MCF 10A (cell line): ENCODE measurements at regions not wholly inside any gene's neighbourhood (a gene's known extent, or its start where the extent isn't known, plus 50 kb on each side); places are given as distances from the start of the nearest gene placed in this dataset.

ENCODE experiments used
- BruUV-seq: library from RNA; stranded (reverse); fragments of 400-500 nt; replicated peaks from 2 replicates; lab custom pipeline; 2021; lab: Mats Ljungman, UMichigan
- CTCF ChIA-PET: fragments of 300-600 bp; sonication (Branson Sonifier 250); formaldehyde crosslinking; extraction: SDS; loops from one replicate; lab custom pipeline; 2021; ENCODE audit warnings: antibody characterized with exemption, inconsistent platforms; lab: Yijun Ruan, JAX
- POLR2A ChIA-PET: fragments of 300-600, 350-650 bp; sonication (Branson Sonifier 250); formaldehyde crosslinking; extraction: SDS; loops from one replicate; lab custom pipeline; 2020; ENCODE audit warnings: antibody characterized with exemption, inconsistent platforms; lab: Yijun Ruan, JAX
- DNase-seq: peaks from one replicate; pipeline ENCODE4 v3.0.0-alpha.2; 2018; ENCODE audit not compliant: unreplicated experiment
- H3K27ac Mint-ChIP-seq: one replicate; pipeline ENCODE4 v1.8.0; 2022; ENCODE audit warnings: mild to moderate bottlenecking, low read depth, mixed read lengths; ENCODE audit not compliant: unreplicated experiment
- H3K27me3 Mint-ChIP-seq: one replicate; pipeline ENCODE4 v1.8.0; 2022; ENCODE audit warnings: mixed read lengths; ENCODE audit not compliant: insufficient read depth, unreplicated experiment
- H3K36me3 Mint-ChIP-seq: one replicate; pipeline ENCODE4 v1.8.0; 2022; ENCODE audit warnings: mild to moderate bottlenecking, moderate library complexity, mixed read lengths; ENCODE audit not compliant: insufficient read depth, unreplicated experiment
- H3K4me1 Mint-ChIP-seq: one replicate; pipeline ENCODE4 v1.8.0; 2022; ENCODE audit warnings: mixed read lengths; ENCODE audit not compliant: insufficient read depth, unreplicated experiment
- H3K4me3 Mint-ChIP-seq: one replicate; pipeline ENCODE4 v1.8.0; 2022; ENCODE audit warnings: mild to moderate bottlenecking, moderate library complexity, mixed read lengths; ENCODE audit not compliant: unreplicated experiment
- H3K9me3 Mint-ChIP-seq: one replicate; pipeline ENCODE4 v1.8.0; 2022; ENCODE audit warnings: mixed read lengths; ENCODE audit not compliant: unreplicated experiment
- intact Hi-C: fragments of 100-400 bp; cut with micrococcal nuclease; formaldehyde crosslinking; loops from 2 replicates; pipeline ENCODE4 v1.14.1; 2022
- TF ChIP-seq, protein P1 (sequence below): fragments of 200-600 bp; IDR thresholded peaks from one replicate; pipeline ENCODE4 v1.8.0; 2022; ENCODE audit warnings: antibody characterized with exemption, mild to moderate bottlenecking; ENCODE audit not compliant: unreplicated experiment

DNA sequence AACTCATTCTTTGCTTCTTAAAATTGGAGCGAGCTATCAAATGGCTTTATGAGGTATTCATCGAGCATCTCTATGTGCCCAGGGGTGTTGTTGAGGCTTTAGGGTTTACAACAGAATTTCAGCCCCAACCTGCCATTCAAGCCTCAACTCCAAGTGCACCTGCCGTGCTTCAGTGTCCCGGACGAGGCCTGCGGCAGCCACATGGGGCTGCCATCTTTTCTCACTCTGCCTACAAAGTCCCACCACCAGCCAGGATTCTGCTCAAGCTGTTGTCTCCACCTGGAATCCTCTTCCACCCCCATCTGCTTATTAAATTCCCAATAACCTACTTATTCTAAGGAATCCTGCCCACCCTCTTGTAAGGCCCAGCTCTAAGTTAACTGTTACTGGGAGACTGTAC is 242.4 kb downstream of the OPA1 start:
- Mint-ChIP-seq H3K27ac (peak overlapping the region; percentile 43), H3K27me3 (no peaks in the 10 kb centered on the region), H3K36me3 (peaks cover 32% of the 10 kb centered on the region), H3K4me1 (peaks cover 54% of the 10 kb centered on the region), H3K9me3 (no peaks in the 10 kb centered on the region), H3K4me3 (peak overlapping the region; percentile 54)
- CTCF ChIA-PET: interaction anchor here (0.9 to 1.3 kb wide), 5 partner anchors 9 to 481 kb away, joined by 3 to 7 read pairs (median 5); no protein-coding TSS in a partner anchor
- BruUV-seq: no TSS peak
- no peak for DNase-seq
- POLR2A ChIA-PET: interaction anchor here (0.6 to 12.7 kb wide), 6 partner anchors 36 to 304 kb away, joined by 3 to 162 read pairs (median 6); no protein-coding TSS in a partner anchor
- TF ChIP-seq, protein P1, sequence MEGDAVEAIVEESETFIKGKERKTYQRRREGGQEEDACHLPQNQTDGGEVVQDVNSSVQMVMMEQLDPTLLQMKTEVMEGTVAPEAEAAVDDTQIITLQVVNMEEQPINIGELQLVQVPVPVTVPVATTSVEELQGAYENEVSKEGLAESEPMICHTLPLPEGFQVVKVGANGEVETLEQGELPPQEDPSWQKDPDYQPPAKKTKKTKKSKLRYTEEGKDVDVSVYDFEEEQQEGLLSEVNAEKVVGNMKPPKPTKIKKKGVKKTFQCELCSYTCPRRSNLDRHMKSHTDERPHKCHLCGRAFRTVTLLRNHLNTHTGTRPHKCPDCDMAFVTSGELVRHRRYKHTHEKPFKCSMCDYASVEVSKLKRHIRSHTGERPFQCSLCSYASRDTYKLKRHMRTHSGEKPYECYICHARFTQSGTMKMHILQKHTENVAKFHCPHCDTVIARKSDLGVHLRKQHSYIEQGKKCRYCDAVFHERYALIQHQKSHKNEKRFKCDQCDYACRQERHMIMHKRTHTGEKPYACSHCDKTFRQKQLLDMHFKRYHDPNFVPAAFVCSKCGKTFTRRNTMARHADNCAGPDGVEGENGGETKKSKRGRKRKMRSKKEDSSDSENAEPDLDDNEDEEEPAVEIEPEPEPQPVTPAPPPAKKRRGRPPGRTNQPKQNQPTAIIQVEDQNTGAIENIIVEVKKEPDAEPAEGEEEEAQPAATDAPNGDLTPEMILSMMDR: no peak
- intact Hi-C loops: loop anchor here (5.0 kb wide), 1 partner anchor 147 kb away; no protein-coding TSS in a partner anchor

DNA sequence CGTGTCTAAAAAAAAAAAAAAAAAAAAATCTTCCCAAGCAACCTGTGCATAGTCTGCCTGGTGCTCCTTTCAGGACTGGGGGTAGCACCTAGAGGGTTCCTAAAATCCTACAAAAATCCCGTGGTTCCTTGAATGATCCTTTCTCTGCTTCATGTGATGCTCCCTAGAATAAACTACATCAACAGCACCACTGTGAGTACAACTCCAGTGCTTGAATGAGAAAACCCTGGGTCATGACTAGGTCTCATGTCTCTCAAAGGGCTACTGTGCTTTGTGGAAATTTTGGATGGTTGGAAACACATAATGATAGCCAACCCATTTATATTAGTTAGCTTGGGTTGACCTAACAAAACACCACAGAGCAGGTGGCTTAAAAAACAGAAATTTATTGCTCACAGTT is 243.5 kb downstream of the OPA1 start:
- TF ChIP-seq, protein P1: no peak
- ChIA-PET CTCF (interaction anchor here (0.7 to 2.3 kb wide), 10 partner anchors 32 to 492 kb away, joined by 3 to 8 read pairs (median 3); no protein-coding TSS in a partner anchor), POLR2A (interaction anchor here (0.6 to 12.7 kb wide), 12 partner anchors 9 to 1352 kb away, joined by 3 to 162 read pairs (median 6); partner anchors contain the start of gene HES1)
- no peak for DNase-seq
- no TSS peak for BruUV-seq
- intact Hi-C loops: loop anchor here (2.0 to 5.0 kb wide), 2 partner anchors 146 to 478 kb away; no protein-coding TSS in a partner anchor
- H3K9me3 Mint-ChIP-seq: no peaks in the 10 kb centered on the region
- no peaks in the 10 kb centered on the region for H3K27me3 Mint-ChIP-seq
- H3K27ac Mint-ChIP-seq: no peak overlapping the region
- peaks cover 43% of the 10 kb centered on the region for H3K4me1 Mint-ChIP-seq
- peak overlapping the region; percentile 61 for H3K4me3 Mint-ChIP-seq
- H3K36me3 Mint-ChIP-seq: peaks cover 29% of the 10 kb centered on the region

DNA sequence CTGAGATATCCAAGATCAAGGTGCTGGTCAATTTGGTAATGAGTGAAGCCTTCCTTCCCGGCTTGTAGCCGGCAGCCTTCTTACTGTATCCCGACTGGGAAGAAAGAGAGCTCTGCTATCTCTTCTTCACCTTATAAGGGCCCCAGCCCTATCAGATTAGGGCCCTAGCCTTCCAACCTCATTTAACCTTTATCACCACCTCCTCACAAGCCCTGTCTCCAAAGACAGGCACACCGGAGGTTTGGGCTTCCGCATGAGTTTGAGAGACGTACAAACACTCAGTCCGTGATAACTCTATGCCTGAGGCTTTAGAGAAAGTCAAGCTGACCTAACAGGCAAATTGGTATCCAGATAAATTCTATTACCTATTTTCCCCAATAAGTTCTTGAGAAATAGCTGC is 243.9 kb downstream of the OPA1 start:
- Mint-ChIP-seq H3K4me1 (peaks cover 39% of the 10 kb centered on the region), H3K27me3 (no peaks in the 10 kb centered on the region), H3K4me3 (peak overlapping the region; percentile 61), H3K27ac (no peak overlapping the region), H3K9me3 (no peaks in the 10 kb centered on the region), H3K36me3 (peaks cover 27% of the 10 kb centered on the region)
- TF ChIP-seq, protein P1: no peak
- no peak for DNase-seq
- ChIA-PET CTCF (interaction anchor here (0.7 to 2.3 kb wide), 11 partner anchors 32 to 492 kb away, joined by 3 to 8 read pairs (median 3); no protein-coding TSS in a partner anchor), POLR2A (interaction anchor here (0.6 to 12.7 kb wide), 16 partner anchors 9 to 486 kb away, joined by 3 to 162 read pairs (median 5); partner anchors contain the start of gene HES1)
- TSS peak; percentile 74 for BruUV-seq
- intact Hi-C loops: loop anchor here (2.0 to 5.0 kb wide), 2 partner anchors 145 to 478 kb away; no protein-coding TSS in a partner anchor

DNA sequence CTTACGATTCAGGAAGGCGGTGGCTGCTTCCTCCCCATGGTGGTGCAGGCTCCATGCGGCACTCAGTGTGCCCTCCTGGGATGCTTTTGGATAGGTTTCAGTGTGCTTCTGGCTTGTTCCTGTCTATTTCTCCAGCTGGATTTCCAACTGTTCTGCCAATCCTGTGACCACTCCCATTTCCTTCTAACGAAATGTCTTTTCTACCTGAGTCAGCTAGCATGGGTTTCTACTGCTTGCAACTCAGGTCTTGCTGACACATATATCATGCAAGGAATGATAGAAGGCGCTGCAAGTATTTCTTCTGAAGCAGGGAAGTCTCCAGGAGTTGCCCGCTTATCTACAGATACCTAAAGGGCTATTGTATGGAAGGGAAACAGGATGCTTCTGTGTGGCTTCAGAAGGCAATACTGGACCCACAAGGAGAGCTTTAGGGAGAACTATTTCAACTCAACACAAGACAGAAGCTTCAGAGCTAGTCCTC is 244.4 kb downstream of the OPA1 start:
- Mint-ChIP-seq H3K36me3 (peaks cover 22% of the 10 kb centered on the region), H3K4me1 (peaks cover 34% of the 10 kb centered on the region), H3K27ac (no peak overlapping the region), H3K4me3 (peak overlapping the region; percentile 61), H3K27me3 (no peaks in the 10 kb centered on the region), H3K9me3 (no peaks in the 10 kb centered on the region)
- intact Hi-C loops: loop anchor here (2.0 to 5.0 kb wide), 2 partner anchors 145 to 477 kb away; no protein-coding TSS in a partner anchor
- DNase-seq: peak; percentile 92
- ChIA-PET POLR2A (interaction anchor here (0.6 to 12.7 kb wide), 17 partner anchors 8 to 485 kb away, joined by 3 to 162 read pairs (median 5); partner anchors contain the start of gene HES1), CTCF (interaction anchor here (0.7 to 2.3 kb wide), 9 partner anchors 31 to 492 kb away, joined by 3 to 8 read pairs (median 3); no protein-coding TSS in a partner anchor)
- TF ChIP-seq, protein P1: no peak
- BruUV-seq: no TSS peak
